ENCODE measurements at regions not wholly inside any gene's neighbourhood (a gene's known extent, or its start where the extent isn't known, plus 50 kb on each side); places are given as distances from the start of the nearest gene placed in this dataset.
A peak's percentile ranks its signal among the peaks of the same experiment; 100 is the strongest.
"Not testable (repeated sequence)": the region's sequence is repeated elsewhere in the genome, so short reads cannot be mapped to it uniquely, and the experiment has no call there.

DNA sequence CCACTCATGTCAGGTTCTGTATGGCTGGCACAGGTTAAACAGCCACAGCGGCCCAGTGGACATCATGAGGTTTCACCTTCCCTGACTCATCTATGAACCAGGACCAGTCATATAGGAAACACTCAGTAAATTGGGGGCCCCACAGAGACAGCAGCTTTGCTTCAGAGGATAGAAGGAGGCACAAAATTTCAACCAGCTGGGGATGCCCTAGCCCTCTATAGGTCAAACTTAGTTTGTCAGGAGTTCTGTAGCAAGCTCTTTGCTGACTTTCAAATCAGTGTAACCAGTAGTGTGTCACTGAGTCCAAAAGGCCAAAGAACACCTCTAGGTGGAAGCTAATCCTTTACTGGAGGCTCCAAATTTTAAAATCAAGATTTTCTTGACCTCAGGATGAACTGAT lies 4157.8 kb upstream of the TPTE start:
- ATAC-seq; H3K9me3 ChIP-seq; H3K4me3 ChIP-seq; DNase-seq; H3K4me1 ChIP-seq (ENCODE audit: low read depth); intact Hi-C loops (cut with DNase I, micrococcal nuclease); H3K36me3 ChIP-seq (ENCODE audit: low read depth): not testable (repeated sequence)

DNA sequence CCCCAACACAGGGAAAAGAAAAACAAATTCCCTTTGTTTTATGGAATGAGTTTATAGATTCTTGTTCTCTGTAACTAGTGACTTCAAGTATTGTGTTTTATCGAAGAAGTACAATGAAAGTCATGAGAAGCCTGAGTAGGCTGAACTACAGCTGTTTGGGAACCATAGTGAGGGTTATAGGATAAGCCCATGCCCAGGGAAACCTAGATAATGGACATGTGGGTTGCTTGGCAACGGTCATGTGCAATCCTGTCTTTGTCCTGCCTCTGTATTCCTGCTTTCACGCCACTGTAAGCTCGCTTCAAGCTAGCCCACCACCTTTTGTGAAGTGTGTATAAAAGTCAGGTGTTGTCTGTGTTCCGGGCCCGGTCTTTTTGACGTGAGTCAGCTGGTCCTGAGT lies 4152.6 kb upstream of the TPTE start:
- ATAC-seq; H3K4me3 ChIP-seq; intact Hi-C loops (cut with DNase I, micrococcal nuclease); H3K9me3 ChIP-seq; H3K36me3 ChIP-seq (ENCODE audit: low read depth); H3K4me1 ChIP-seq (ENCODE audit: low read depth): not testable (repeated sequence)
- peak in 2 of 3 donors; percentile 14 to 55 for DNase-seq

DNA sequence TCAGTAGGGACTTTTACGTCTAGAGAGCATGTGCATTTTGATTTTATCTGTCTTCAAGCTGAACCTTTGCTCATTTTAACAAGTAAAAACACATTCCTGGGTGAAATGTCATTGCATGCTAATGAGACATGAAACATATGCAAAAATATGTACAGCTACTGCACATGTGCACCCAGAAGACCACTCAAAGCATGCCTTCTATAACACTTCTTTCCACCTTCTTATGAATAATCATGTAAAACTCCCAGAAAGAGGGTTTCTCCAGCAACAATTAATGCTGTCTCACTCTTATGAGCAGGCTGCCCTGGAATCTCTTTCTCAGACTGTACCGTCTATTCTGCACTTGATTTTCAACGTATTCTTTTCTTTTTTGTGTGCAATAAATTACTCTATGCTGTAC lies 4148.1 kb upstream of the TPTE start:
- H3K36me3 ChIP-seq (ENCODE audit: low read depth); H3K4me1 ChIP-seq (ENCODE audit: low read depth); intact Hi-C loops (cut with DNase I, micrococcal nuclease); ATAC-seq; H3K4me3 ChIP-seq; H3K9me3 ChIP-seq: not testable (repeated sequence)
- peak in 1 of 3 donors; percentile 9 for DNase-seq

DNA sequence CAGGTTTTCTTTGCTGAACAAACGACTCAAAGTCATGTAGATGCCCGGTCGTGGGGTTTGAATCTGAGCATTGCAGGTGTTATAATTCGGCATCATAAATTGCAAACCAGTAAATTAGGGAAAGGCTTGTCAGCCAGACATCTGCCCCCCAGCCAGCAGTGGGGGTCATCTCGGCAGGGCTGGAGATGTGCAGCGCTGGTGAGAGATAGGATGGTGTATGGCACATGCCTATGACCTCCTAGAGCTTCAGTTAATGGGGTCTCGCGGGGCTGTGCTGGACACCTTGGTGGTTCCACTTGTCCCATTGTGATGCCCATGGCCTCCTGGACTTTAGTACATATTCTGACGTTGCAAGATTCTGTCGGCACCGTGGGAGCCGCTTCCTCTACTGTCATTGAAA lies 4147.2 kb upstream of the TPTE start:
- H3K9me3 ChIP-seq; ATAC-seq; intact Hi-C loops (cut with DNase I, micrococcal nuclease): not testable (repeated sequence)

DNA sequence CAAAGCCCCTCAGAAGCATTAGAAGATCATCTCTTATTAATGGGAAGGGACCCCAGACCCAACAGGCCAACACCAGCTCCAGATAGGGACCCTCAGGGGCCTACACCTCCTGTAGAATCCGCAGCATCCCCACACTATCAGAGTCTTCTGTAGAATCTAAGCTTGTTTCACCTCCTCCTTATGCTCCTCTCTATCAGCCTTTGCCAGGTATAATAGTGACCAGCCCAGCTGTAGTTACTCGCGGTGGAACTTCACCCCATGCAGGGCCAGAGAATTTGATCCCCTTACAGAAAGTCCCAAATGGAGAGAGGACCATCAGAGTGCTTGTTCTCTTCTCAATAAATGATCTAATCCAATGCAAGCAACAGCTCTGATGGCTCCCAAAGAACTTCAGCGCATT lies 4146.5 kb upstream of the TPTE start:
- H3K4me1 ChIP-seq (ENCODE audit: low read depth); H3K36me3 ChIP-seq (ENCODE audit: low read depth); H3K4me3 ChIP-seq; ATAC-seq; H3K9me3 ChIP-seq; intact Hi-C loops (cut with DNase I, micrococcal nuclease): not testable (repeated sequence)
- peak; percentile 14 to 25 (median 19) for DNase-seq

More for the DNA sequence above, 4147.2 kb upstream of the TPTE start:
- DNase-seq: peak; percentile 56 to 72 (median 71)
- not testable (repeated sequence) for H3K36me3 ChIP-seq (ENCODE audit: low read depth); H3K4me3 ChIP-seq; H3K4me1 ChIP-seq (ENCODE audit: low read depth)

DNA sequence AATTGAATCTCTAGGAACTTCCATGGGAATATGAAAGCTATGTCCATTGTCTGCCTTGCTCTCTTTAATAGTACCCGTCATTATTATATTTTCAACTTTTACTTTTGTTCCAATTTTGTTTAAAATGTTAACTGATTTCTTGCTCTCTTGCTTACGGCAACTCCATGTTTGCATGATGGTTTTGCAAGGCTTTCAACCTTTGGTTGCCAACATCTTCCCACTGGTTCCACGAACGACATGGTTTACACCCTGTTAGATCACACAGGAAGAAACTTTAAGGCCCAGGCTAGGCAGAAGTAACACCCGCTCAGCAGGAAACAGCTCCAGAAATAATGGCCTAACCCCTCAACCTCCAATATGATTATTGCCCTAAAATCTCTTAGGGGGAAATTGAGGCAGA lies 4145.6 kb upstream of the TPTE start:
- intact Hi-C loops (cut with DNase I, micrococcal nuclease): not testable (repeated sequence)

DNA sequence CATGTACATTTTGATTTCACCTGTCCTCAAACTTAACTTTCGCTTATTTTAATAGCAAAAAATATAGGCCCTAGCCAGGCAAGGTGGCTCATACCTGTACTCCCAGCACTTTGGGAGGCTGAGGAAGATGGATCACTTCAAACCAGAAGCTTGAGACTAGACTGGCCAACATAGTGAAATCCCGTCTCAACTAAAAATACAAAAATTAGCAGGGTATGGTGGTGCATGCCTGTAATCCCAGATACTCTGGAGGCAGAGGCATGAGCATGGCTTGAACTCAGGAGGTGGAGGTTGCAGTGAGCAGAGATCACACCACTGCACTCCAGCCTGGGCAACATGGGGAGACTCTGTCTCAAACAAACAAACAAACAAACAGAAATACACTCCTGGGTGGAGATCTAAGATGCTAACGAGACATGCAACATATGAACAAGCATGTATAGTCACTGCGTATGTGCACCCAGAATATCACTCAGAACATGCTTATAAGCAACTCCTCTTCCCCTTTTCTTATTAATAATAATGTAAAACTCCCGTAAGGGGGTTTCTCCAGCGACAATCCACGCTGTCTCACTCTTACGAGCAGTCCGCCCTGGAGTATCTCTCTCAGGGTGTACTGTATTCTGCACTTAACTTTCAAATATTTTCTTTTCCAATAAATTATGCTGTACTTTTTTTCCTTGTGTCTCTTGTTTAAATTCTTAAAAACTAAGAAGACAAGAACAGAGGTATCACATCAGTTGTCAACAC lies 4144.9 kb upstream of the TPTE start:
- ATAC-seq; intact Hi-C loops (cut with DNase I, micrococcal nuclease); DNase-seq: not testable (repeated sequence)

More for the DNA sequence above, 4145.6 kb upstream of the TPTE start:
- not testable (repeated sequence) for ATAC-seq; H3K36me3 ChIP-seq (ENCODE audit: low read depth); H3K9me3 ChIP-seq; H3K4me3 ChIP-seq; H3K4me1 ChIP-seq (ENCODE audit: low read depth); DNase-seq

More for the DNA sequence above, 4144.9 kb upstream of the TPTE start:
- not testable (repeated sequence) for H3K36me3 ChIP-seq (ENCODE audit: low read depth); H3K4me3 ChIP-seq; H3K9me3 ChIP-seq; H3K4me1 ChIP-seq (ENCODE audit: low read depth)

Measured in mucosa of descending colon (tissue), 3 donors.